Activated CD4-positive, CD25-positive, alpha-beta regulatory T cell treated with anti-CD3 and anti-CD28 coated beads, Interleukin-2, amount 50 U/mL, for 24 hours (primary cell): ENCODE measurements at regions not wholly inside any gene's neighbourhood (a gene's known extent, or its start where the extent isn't known, plus 50 kb on each side); places are given as distances from the start of the nearest gene placed in this dataset.
"Not testable (repeated sequence)": the region's sequence is repeated elsewhere in the genome, so short reads cannot be mapped to it uniquely, and the experiment has no call there.

ENCODE experiments used
- ATAC-seq, 2 donors: fragments of 150-1000 bp; cut with Tn5 transposase; one replicate each; pipeline ENCODE4 v1.10.0; 2021; ENCODE audit warnings: mild to moderate bottlenecking in 1 of 2, moderate library complexity in 1 of 2

DNA sequence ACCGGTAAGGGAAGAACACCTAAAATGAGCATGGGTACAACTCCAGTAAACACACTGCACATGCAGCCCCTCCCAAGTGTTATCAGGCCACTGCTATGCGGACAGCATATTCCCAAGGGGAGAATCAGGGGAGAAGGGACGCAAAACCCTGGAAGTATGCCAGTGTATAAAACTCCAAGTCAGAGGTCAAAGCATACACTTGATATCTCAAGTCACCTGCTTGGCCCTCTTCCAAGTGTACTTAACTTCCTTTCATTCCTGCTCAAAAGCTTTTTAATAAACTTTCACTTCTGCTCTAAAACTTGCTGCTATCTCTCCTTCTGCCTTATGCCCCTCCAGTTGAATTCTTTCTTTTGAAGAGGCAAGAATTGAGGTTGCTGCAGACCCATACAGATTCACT is 408.1 kb downstream of the HTR1A start:
- no peak for ATAC-seq

GRCh38 chr5:63553073-63553472 is 409.2 kb downstream of the HTR1A start:
- no peak for ATAC-seq

DNA sequence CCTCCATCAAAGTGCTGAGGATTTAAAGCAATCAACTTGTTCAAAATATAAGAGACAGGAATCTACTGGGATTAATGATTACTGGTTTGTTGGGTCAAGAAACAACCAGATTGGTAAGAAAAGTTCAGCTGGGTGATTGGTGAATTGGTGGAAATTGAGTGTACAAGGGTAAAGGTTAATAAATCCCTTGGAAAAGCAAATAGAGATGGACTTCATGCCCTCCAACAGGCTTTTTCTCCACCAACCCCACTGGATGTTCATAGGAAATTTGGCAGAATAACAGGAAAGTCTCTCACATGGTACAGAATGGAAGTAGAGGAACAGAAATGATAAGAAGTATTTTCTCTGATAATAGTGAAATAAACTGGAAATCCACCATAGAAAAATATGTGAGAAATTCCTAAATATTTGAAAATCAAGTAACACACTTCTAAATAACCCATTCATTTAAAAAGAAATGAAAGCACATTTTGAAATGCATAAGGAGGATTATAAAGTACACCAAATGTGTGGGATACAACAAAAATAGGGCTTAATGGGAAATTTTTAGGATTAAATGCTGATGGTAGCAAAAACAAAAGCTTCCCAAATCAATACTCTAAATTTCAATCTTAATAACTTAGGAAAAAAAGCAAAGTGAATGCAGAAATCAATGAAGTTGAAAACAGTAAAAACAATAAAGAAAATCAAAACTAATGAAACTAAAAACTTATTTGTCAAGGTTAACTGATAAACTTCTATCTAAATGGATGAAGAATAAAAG is 426.2 kb downstream of the HTR1A start:
- ATAC-seq, result no peak

- no peak for ATAC-seq
Measured at GRCh38 chr5:63524281-63524680, 438.0 kb downstream of the HTR1A start.

DNA sequence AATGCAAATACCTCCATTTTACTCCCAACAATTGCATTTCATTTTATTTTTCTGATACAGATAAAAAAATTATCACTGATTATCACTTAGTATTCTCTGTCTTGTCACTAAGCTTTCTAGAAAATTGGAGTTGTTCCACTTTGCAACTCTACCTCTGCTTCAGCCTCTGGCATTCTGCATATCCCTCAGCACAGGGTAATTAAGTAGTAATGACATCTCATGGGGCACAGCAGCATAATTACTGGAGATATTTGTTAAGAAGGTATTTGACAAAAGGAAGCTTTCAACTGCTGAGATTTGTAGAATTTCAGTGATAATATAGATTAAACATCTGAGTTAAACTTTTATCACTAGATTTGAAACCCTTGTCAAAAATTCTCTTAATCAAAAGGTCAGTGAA is 446.2 kb downstream of the HTR1A start:
- ATAC-seq, result no peak

- ATAC-seq, result no peak
Measured at GRCh38 chr5:63500242-63500641, 462.0 kb downstream of the HTR1A start.

GRCh38 chr5:63495225-63495624 is 467.0 kb downstream of the HTR1A start:
- ATAC-seq, result no peak

- no peak for ATAC-seq
Measured at GRCh38 chr5:63483338-63483737, 478.9 kb downstream of the HTR1A start.

DNA sequence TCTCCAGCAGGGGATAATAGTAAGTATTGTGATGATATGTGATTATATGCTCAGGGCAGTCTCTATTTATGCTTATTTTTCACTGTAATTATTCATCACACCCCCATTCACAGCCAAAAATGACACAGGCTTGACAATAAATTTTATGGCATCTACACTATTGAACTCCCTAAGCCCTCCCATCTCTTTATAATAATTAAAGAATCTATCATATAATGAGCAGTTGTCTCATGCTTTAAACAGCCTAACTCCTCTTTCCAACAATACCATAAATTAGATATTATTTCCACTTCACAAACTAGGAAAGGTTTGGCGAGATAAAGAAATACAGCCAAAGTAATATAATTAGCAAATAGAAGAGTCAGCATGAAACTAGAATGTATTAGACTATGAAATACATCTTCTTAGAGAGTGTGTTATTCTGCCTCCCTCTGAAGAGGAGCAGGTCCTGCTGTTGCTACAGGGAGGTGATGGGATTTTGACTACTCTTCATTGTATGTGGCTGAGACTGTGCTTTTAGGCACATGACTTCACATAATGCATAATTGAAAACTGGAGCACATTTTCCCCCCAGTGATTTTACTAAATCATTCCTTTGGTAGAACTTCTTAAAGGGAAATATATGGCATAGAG is 488.8 kb downstream of the HTR1A start:
- ATAC-seq, result no peak

DNA sequence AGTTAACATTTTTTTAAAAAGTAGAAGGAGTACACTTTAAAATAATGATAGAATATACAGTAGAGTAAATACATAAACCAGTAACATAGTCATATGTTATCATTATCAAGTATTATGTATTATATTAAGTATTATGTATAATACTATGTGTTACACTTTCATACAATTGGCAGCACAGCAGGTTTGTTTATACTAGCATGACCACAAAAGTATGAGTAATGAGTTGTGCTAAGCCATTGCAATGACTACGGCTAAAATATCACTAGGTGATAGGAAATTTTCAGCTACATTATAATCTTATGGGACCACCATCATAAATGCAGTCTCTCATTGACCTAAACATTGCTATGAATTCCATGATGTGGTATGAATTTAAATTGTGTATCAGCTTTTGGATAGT is 506.0 kb downstream of the HTR1A start:
- no peak for ATAC-seq

GRCh38 chr5:63451188-63451587 is 511.1 kb downstream of the HTR1A start:
- ATAC-seq, result no peak

- ATAC-seq, result no peak
Measured at GRCh38 chr5:63439537-63439936, 522.7 kb downstream of the HTR1A start.

DNA sequence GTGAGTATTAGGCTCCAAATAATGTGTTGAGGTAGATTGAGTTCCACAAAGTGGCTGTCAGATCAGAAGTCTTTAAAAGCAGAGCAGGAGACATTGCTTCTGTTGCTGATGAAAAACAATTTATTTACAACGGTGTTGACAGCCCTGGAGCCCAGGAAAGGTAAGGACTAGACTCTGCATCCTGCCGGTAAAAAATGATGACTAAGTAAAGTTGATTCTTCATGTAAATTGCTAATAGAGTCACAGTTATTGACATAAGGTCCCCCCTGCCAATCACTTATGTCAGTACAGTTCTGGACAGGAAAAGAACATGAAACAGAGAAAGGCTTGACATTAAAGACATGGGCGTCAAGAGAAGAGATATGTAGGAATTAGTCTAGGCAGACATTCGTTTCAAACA is 552.5 kb downstream of the HTR1A start:
- no peak for ATAC-seq

GRCh38 chr5:63408984-63409383 is 553.3 kb downstream of the HTR1A start:
- no peak for ATAC-seq

DNA sequence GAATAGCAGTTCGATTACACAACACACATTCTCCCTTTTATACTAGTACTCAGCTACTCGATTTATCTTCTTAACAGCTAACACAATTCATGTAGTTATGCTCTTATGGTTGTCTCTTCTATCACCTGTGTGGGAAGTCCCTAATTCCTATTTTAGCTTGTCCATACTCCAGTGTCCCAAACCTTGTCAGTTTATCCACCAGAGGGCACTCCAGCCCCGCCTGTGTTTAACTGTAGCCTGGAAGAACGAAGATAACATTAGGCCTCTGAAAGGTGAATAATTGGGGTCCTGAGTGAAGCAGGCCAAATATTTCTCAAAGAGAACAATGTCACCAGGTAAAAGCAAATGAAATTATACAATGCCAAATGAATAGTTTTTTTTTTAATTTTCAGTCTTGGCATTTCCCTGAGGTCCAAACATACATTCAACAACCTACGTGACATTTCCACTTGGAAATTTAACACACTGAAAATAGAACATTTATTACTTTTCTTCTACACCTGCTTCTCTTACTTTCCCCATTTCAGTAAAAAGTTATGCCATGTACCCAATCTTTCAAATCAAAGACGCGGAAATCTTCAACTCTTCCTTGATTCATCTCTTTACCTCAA is 560.7 kb downstream of the HTR1A start:
- no peak for ATAC-seq

DNA sequence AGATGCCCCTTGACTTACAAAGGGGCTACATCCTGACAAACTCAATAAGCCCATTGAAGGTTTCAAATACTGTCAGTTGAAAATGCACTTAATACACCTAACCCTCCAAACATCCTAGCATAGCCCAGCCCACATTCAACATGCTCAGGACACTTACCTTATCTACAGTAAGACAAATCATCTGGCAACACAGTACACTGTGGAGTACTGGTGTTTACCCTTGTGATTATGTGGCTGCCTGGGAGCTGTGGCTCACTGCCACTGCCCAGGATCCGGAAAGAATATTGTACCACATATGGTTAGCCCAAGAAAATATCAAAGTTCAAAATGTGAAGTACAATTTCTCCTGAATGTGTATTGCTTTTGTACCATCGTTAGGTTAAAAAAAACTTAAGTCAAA is 562.2 kb downstream of the HTR1A start:
- ATAC-seq, result no peak

DNA sequence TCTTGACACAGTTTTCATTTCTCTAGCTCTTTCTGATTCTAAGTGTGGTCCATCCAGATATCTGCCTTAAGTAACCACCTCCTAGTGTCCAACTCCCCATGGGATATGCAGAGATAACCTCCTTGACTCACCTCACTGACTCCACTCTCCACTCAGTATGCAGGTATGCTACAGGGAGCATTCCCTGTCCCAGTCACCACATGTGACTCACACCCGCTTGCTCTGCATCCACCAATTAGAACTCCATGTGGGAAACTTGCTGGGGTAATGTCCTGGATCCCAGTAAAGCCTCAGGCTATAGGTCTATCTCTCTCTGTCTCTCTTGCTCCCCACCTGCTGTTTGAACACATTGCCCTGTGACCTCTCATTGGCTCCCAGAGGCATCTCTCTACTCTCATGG is 563.9 kb downstream of the HTR1A start:
- ATAC-seq, result no peak

DNA sequence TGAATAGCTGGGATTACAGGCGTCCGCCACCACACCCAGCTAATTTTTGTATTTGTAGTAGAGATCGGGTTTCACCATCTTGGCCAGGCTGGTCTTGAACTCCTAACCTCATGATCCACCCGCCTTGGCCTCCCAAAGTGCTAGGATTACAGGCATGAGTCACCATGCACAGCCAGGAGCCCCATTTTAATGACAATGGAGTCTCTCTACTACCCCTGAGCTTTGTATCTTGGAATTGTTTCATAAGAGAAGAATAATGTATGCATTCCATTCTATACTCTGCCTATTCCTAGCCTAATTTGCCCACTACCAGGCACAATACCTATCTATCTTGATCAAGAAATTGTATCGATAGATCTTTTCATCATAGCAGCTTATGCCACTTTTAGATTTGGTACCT is 574.1 kb downstream of the HTR1A start:
- ATAC-seq, result not testable (repeated sequence)

- no peak for ATAC-seq
Measured at GRCh38 chr5:63375851-63376250, 586.4 kb downstream of the HTR1A start.

DNA sequence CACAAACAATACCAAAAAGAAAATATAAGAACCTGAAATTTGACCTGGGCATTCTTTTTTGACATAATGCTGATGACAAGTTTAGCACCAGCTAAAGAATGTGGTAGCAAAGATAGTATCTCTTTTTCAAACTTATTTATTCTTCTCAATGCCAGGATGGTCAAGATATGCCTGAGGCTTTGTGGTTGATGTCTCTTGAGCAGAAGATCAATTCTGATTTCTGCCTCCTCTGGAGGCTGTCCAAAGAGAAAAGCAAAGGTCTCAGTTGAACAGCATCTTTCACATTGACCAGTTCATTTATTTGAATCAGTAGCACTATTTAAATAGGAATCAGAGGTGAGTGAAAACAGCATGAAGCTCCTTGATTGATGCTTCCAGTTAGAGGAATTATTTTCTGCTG is 588.2 kb downstream of the HTR1A start:
- no peak for ATAC-seq

DNA sequence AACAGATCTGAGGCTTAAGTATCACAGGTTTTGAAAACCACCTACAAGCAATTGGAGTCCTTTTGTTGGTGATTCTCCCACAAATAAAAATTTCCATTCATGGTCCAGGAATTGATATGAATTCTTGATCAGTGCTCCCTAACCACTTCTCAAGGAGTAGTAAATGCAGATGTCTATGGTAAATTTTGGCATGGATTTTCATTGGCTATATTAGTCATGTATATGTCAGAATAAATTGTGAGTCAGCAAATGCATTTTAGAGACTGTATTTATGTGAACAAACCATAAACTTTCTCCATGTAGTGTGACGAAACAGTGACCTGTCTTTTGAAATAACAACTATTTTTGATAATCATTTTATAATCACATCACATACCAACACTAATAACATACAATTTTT is 611.1 kb downstream of the HTR1A start:
- no peak for ATAC-seq

DNA sequence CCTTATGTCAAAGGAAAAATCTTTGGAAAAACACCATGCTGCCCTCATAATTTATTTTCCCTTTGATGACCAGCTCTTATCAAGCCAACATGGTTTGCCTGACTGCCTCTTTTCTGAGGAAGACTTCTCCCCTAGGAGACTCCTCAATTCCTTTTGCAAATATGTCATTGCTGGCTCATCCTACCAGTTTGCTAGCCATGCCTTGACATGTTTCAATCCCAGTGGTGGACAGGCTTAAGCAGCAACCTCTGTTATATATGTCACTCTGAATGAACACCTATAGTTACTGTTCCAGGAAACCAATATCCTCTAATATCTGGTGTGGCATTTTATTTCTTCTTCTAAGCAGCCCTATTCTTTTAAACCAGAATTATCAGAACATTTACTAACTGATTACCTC is 615.8 kb downstream of the HTR1A start:
- no peak for ATAC-seq

DNA sequence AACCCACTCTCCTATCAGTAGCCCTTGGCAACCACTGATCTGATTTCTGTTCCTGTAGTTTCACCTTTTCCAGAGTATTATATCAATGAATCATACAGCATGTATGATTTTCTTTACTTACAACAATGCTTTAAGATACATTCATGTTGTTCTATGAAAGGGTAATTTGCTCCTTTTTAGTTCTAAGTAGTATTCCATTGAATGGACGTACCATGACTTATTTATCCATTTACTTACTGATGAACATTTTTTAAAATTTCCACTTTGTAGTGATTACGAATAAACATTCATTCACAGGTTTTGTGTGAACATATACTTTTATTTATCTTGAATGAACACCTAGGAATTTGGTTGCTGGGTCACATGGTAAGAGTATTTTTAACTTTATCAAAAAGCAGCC is 620.8 kb downstream of the HTR1A start:
- no peak for ATAC-seq

- no peak for ATAC-seq
Measured at GRCh38 chr5:63323926-63324325, 638.3 kb downstream of the HTR1A start.
